ENCODE measurements at regions not wholly inside any gene's neighbourhood (a gene's known extent, or its start where the extent isn't known, plus 50 kb on each side); places are given as distances from the start of the nearest gene placed in this dataset.

GRCh38 chr1:95553595-95553994 is 319.6 kb downstream of the RWDD3 start:
- intact Hi-C loops (cut with DNase I) = no loop called here
- 86 to 93% methylated on average over 5 of the region's 5 CpGs for WGBS, 2 donors
- Histone ChIP-seq H3K27ac (no peak overlapping the region), H3K27me3 (no peaks in the 10 kb centered on the region), H3K4me1 (no peaks in the 10 kb centered on the region), H3K36me3 (no peaks in the 10 kb centered on the region), H3K4me3 (no peak overlapping the region), H3K9me3 (peaks cover 0 to 4% (median 0%) of the 10 kb centered on the region in 4 donors)
- DNase-seq = no peak
- TF ChIP-seq EP300 (IDR thresholded peaks at IDR 0.05) (no peak), POLR2A (IDR thresholded peaks at IDR 0.05) (no peak), POLR2AphosphoS5 (IDR thresholded peaks at IDR 0.05) (no peak), CTCF (IDR thresholded peaks at IDR 0.05) (no peak)

DNA sequence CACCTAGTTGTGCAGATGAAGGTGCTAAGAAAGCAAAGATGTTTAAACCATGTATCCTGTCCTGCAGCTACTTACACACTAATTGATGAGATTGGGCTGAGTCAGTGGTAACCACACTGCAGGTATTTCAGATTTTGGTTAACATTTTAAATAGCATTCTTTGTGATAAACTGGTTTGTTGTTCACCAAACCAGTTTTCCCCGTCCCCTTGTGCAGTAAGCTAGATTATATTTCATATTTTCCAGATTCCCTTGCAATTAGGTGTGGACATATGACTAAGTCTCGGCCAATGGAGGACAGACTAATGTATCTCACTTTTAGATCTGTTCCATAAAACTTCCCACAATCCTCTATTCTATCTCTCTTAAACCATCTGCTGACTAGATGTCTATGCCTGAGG is 320.4 kb downstream of the RWDD3 start:
- 71 to 76% methylated on average over 2 of the region's 2 CpGs for WGBS, 2 donors
- DNase-seq = no peak
- Histone ChIP-seq H3K36me3 (no peaks in the 10 kb centered on the region), H3K9me3 (peaks cover 0 to 4% (median 0%) of the 10 kb centered on the region in 4 donors), H3K4me3 (no peak overlapping the region), H3K27me3 (no peaks in the 10 kb centered on the region), H3K27ac (no peak overlapping the region), H3K4me1 (no peaks in the 10 kb centered on the region)
- TF ChIP-seq CTCF (IDR thresholded peaks at IDR 0.05) (no peak), POLR2A (IDR thresholded peaks at IDR 0.05) (no peak), POLR2AphosphoS5 (IDR thresholded peaks at IDR 0.05) (no peak), EP300 (IDR thresholded peaks at IDR 0.05) (no peak)
- intact Hi-C loops (cut with DNase I) = no loop called here

- H3K36me3 ChIP-seq = no peaks in the 10 kb centered on the region
- no peak overlapping the region for H3K27ac ChIP-seq
- H3K9me3 ChIP-seq = peaks cover 0 to 4% (median 0%) of the 10 kb centered on the region in 4 donors
- TF ChIP-seq EP300 (IDR thresholded peaks at IDR 0.05) (no peak), POLR2AphosphoS5 (IDR thresholded peaks at IDR 0.05) (no peak), CTCF (IDR thresholded peaks at IDR 0.05) (no peak), POLR2A (IDR thresholded peaks at IDR 0.05) (no peak)
- WGBS, 2 donors = 68 to 85% methylated on average over 1 of the region's 1 CpG
- H3K27me3 ChIP-seq = no peaks in the 10 kb centered on the region
- H3K4me3 ChIP-seq = no peak overlapping the region
- intact Hi-C loops (cut with DNase I) = no loop called here
- no peak for DNase-seq
- H3K4me1 ChIP-seq = peaks cover 0 to 4% (median 0%) of the 10 kb centered on the region in 4 donors
Measured at GRCh38 chr1:95558791-95559190, 324.8 kb downstream of the RWDD3 start.

DNA sequence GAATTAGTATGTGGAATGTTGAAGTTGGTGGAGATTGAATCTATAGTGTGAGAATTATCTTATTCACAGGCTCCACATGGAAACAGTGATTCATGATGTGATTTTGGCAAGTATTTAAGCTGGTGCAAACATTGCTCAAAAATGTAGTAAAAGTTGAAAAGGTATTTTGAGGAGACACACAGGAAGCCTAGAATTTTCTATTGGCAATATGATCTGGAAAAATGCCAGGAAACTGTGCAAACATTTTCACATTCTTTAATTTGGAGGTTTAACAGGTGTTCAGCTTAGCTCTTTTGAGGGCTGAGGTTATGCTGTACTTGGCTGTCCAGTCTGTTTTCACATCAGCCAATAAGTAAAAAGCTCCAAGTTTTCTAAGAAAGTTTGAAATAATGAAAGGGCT is 327.3 kb downstream of the RWDD3 start:
- Histone ChIP-seq H3K4me3 (no peak overlapping the region), H3K9me3 (peaks cover 0 to 1% (median 0%) of the 10 kb centered on the region in 4 donors), H3K27ac (no peak overlapping the region), H3K27me3 (no peaks in the 10 kb centered on the region), H3K36me3 (no peaks in the 10 kb centered on the region), H3K4me1 (peaks cover 0 to 4% (median 0%) of the 10 kb centered on the region in 4 donors)
- intact Hi-C loops (cut with DNase I) = no loop called here
- no peak for DNase-seq
- no peak for TF ChIP-seq POLR2AphosphoS5 (IDR thresholded peaks at IDR 0.05)
- no peak for TF ChIP-seq CTCF (IDR thresholded peaks at IDR 0.05)
- TF ChIP-seq POLR2A (IDR thresholded peaks at IDR 0.05) = no peak
- no peak for TF ChIP-seq EP300 (IDR thresholded peaks at IDR 0.05)

DNA sequence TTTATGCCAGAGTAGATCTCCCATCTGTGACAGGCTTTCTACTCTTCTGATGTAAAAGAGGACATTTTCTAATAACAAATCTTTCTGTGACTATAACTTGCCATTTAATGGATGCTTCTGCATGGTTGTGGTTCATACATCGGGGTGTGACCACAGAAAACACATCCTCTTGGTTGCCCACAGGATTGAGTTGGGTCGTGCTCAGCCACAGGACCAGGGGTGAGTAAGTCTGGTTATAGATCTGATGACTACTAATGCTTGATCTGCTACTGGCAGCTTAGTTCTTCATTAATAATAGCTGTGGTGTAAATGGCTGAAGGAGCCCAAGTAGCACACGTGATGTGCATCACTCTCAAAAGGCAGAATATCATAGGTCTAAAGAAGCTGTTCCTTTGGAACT is 328.2 kb downstream of the RWDD3 start:
- Histone ChIP-seq H3K27ac (no peak overlapping the region), H3K27me3 (no peaks in the 10 kb centered on the region), H3K4me3 (no peak overlapping the region), H3K36me3 (no peaks in the 10 kb centered on the region), H3K9me3 (no peaks in the 10 kb centered on the region), H3K4me1 (peaks cover 0 to 4% (median 0%) of the 10 kb centered on the region in 4 donors)
- TF ChIP-seq CTCF (IDR thresholded peaks at IDR 0.05) (no peak), POLR2AphosphoS5 (IDR thresholded peaks at IDR 0.05) (no peak), POLR2A (IDR thresholded peaks at IDR 0.05) (no peak)
- DNase-seq = no peak
- WGBS, 2 donors = 78 to 80% methylated on average over 3 of the region's 3 CpGs
- intact Hi-C loops (cut with DNase I) = no loop called here

Data from sigmoid colon (tissue), 6 donors.